ENCODE measurements at regions not wholly inside any gene's neighbourhood (a gene's known extent, or its start where the extent isn't known, plus 50 kb on each side); places are given as distances from the start of the nearest gene placed in this dataset.
"Not testable (repeated sequence)": the region's sequence is repeated elsewhere in the genome, so short reads cannot be mapped to it uniquely, and the experiment has no call there.

- not testable (repeated sequence) for H3K9ac ChIP-seq (ENCODE audit: low read length); H3K23ac ChIP-seq (ENCODE audit: low read length in 2 of 2); H3K4me1 ChIP-seq (ENCODE audit: control insufficient read depth, insufficient read depth, low read depth, low read length); H3K27ac ChIP-seq (ENCODE audit: low read length, poor library complexity, severe bottlenecking); H3K4me3 ChIP-seq (ENCODE audit: insufficient read depth in 1 of 2, low read depth in 1 of 2, low read length in 2 of 2); DNase-seq; H2BK15ac ChIP-seq (ENCODE audit: low read depth, poor library complexity, severe bottlenecking); H3K27me3 ChIP-seq (ENCODE audit: control insufficient read depth in 1 of 2, insufficient read depth in 1 of 2, low read length in 2 of 2); H4K8ac ChIP-seq (ENCODE audit: low read length); H2BK120ac ChIP-seq (ENCODE audit: low read depth, low read length); H2AK5ac ChIP-seq (ENCODE audit: low read length, severe bottlenecking); H3K14ac ChIP-seq (ENCODE audit: low read length in 2 of 2); H3K18ac ChIP-seq (ENCODE audit: low read depth in 1 of 2, low read length in 2 of 2); H2BK12ac ChIP-seq (ENCODE audit: low read length in 2 of 2); H3K9me3 ChIP-seq (ENCODE audit: control insufficient read depth, low read length); H4K91ac ChIP-seq (ENCODE audit: low read length); H3K79me1 ChIP-seq (replicated peaks; ENCODE audit: low read length, poor library complexity, severe bottlenecking); H2AFZ ChIP-seq (ENCODE audit: low read depth, low read length); H3K4me2 ChIP-seq (ENCODE audit: low read length, poor library complexity, severe bottlenecking); H3K4ac ChIP-seq (ENCODE audit: low read depth in 1 of 2, low read length in 2 of 2); H2BK5ac ChIP-seq (ENCODE audit: low read depth, low read length, poor library complexity, severe bottlenecking)
- H3K36me3 ChIP-seq (ENCODE audit: control insufficient read depth in 1 of 2, insufficient read depth in 2 of 2, low read depth in 1 of 2, low read length in 2 of 2) = peaks cover 0 to 10% of the 10 kb centered on the region in 2 experiments
- no CpG with 5 or more reads among the region's 4 CpGs for WGBS
These were observed 460.4 kb upstream of the AMELY start for GRCh38 chrY:7371953-7372352.

GRCh38 chrY:7371026-7371425, 459.5 kb upstream of the AMELY start:
- H3K4me2 ChIP-seq (ENCODE audit: low read length, poor library complexity, severe bottlenecking) = not testable (repeated sequence)
- 96% methylated on average over 5 of the region's 6 CpGs for WGBS

GRCh38 chrY:7359520-7359919, 448.0 kb upstream of the AMELY start:
- no peak overlapping the region for H3K4ac ChIP-seq (ENCODE audit: low read depth in 1 of 2, low read length in 2 of 2)
- no peak overlapping the region for H3K4me3 ChIP-seq (ENCODE audit: insufficient read depth in 1 of 2, low read depth in 1 of 2, low read length in 2 of 2)

More at GRCh38 chrY:7371026-7371425, 459.5 kb upstream of the AMELY start:
- not testable (repeated sequence) for H2BK15ac ChIP-seq (ENCODE audit: low read depth, poor library complexity, severe bottlenecking); H3K18ac ChIP-seq (ENCODE audit: low read depth in 1 of 2, low read length in 2 of 2); H3K23ac ChIP-seq (ENCODE audit: low read length in 2 of 2); H2AFZ ChIP-seq (ENCODE audit: low read depth, low read length); H4K8ac ChIP-seq (ENCODE audit: low read length); H3K79me1 ChIP-seq (replicated peaks; ENCODE audit: low read length, poor library complexity, severe bottlenecking); H2BK5ac ChIP-seq (ENCODE audit: low read depth, low read length, poor library complexity, severe bottlenecking); H3K4ac ChIP-seq (ENCODE audit: low read depth in 1 of 2, low read length in 2 of 2); H2AK5ac ChIP-seq (ENCODE audit: low read length, severe bottlenecking); H2BK12ac ChIP-seq (ENCODE audit: low read length in 2 of 2); H2BK120ac ChIP-seq (ENCODE audit: low read depth, low read length); H3K4me3 ChIP-seq (ENCODE audit: insufficient read depth in 1 of 2, low read depth in 1 of 2, low read length in 2 of 2); H3K14ac ChIP-seq (ENCODE audit: low read length in 2 of 2); H3K9ac ChIP-seq (ENCODE audit: low read length); H3K27me3 ChIP-seq (ENCODE audit: control insufficient read depth in 1 of 2, insufficient read depth in 1 of 2, low read length in 2 of 2); H3K4me1 ChIP-seq (ENCODE audit: control insufficient read depth, insufficient read depth, low read depth, low read length); H4K91ac ChIP-seq (ENCODE audit: low read length); H3K27ac ChIP-seq (ENCODE audit: low read length, poor library complexity, severe bottlenecking); H3K9me3 ChIP-seq (ENCODE audit: control insufficient read depth, low read length); DNase-seq
- H3K36me3 ChIP-seq (ENCODE audit: control insufficient read depth in 1 of 2, insufficient read depth in 2 of 2, low read depth in 1 of 2, low read length in 2 of 2) = peaks cover 0 to 10% of the 10 kb centered on the region in 2 experiments

GRCh38 chrY:7358103-7358752, 446.7 kb upstream of the AMELY start:
- no peaks in the 10 kb centered on the region for H3K9me3 ChIP-seq (ENCODE audit: control insufficient read depth, low read length)
- no peak overlapping the region for H2BK12ac ChIP-seq (ENCODE audit: low read length in 2 of 2)
- peaks cover 0 to 7% of the 10 kb centered on the region in 2 experiments for H3K36me3 ChIP-seq (ENCODE audit: control insufficient read depth in 1 of 2, insufficient read depth in 2 of 2, low read depth in 1 of 2, low read length in 2 of 2)
- WGBS = no CpG with 5 or more reads among the region's 1 CpG
- no peak overlapping the region for H4K91ac ChIP-seq (ENCODE audit: low read length)
- no peak overlapping the region for H2AK5ac ChIP-seq (ENCODE audit: low read length, severe bottlenecking)
- H3K23ac ChIP-seq (ENCODE audit: low read length in 2 of 2) = no peak overlapping the region
- no peaks in the 10 kb centered on the region for H3K4me1 ChIP-seq (ENCODE audit: control insufficient read depth, insufficient read depth, low read depth, low read length)
- no peak overlapping the region for H2BK120ac ChIP-seq (ENCODE audit: low read depth, low read length)
- no peak overlapping the region for H3K4me2 ChIP-seq (ENCODE audit: low read length, poor library complexity, severe bottlenecking)
- H4K8ac ChIP-seq (ENCODE audit: low read length) = no peak overlapping the region
- no peak overlapping the region for H3K14ac ChIP-seq (ENCODE audit: low read length in 2 of 2)
- no peak overlapping the region for H3K18ac ChIP-seq (ENCODE audit: low read depth in 1 of 2, low read length in 2 of 2)
- H3K79me1 ChIP-seq (replicated peaks; ENCODE audit: low read length, poor library complexity, severe bottlenecking) = no peaks in the 10 kb centered on the region
- H3K4me3 ChIP-seq (ENCODE audit: insufficient read depth in 1 of 2, low read depth in 1 of 2, low read length in 2 of 2) = no peak overlapping the region
- H2BK15ac ChIP-seq (ENCODE audit: low read depth, poor library complexity, severe bottlenecking) = no peak overlapping the region
- no peak overlapping the region for H2BK5ac ChIP-seq (ENCODE audit: low read depth, low read length, poor library complexity, severe bottlenecking)
- no peak overlapping the region for H3K9ac ChIP-seq (ENCODE audit: low read length)
- H3K27me3 ChIP-seq (ENCODE audit: control insufficient read depth in 1 of 2, insufficient read depth in 1 of 2, low read length in 2 of 2) = no peaks in the 10 kb centered on the region
- H3K27ac ChIP-seq (ENCODE audit: low read length, poor library complexity, severe bottlenecking) = no peak overlapping the region
- DNase-seq = no peak
- H2AFZ ChIP-seq (ENCODE audit: low read depth, low read length) = no peak overlapping the region
- H3K4ac ChIP-seq (ENCODE audit: low read depth in 1 of 2, low read length in 2 of 2) = no peak overlapping the region

More at GRCh38 chrY:7359520-7359919, 448.0 kb upstream of the AMELY start:
- H2BK120ac ChIP-seq (ENCODE audit: low read depth, low read length) = no peak overlapping the region
- no peak overlapping the region for H4K91ac ChIP-seq (ENCODE audit: low read length)
- H3K9ac ChIP-seq (ENCODE audit: low read length) = no peak overlapping the region
- 97% methylated on average over 3 of the region's 4 CpGs for WGBS
- DNase-seq = no peak
- no peak overlapping the region for H3K18ac ChIP-seq (ENCODE audit: low read depth in 1 of 2, low read length in 2 of 2)
- H3K27me3 ChIP-seq (ENCODE audit: control insufficient read depth in 1 of 2, insufficient read depth in 1 of 2, low read length in 2 of 2) = no peaks in the 10 kb centered on the region
- H4K8ac ChIP-seq (ENCODE audit: low read length) = no peak overlapping the region
- no peak overlapping the region for H3K14ac ChIP-seq (ENCODE audit: low read length in 2 of 2)
- no peak overlapping the region for H2BK5ac ChIP-seq (ENCODE audit: low read depth, low read length, poor library complexity, severe bottlenecking)
- H2AK5ac ChIP-seq (ENCODE audit: low read length, severe bottlenecking) = no peak overlapping the region
- peaks cover 2% of the 10 kb centered on the region for H3K79me1 ChIP-seq (replicated peaks; ENCODE audit: low read length, poor library complexity, severe bottlenecking)
- H2AFZ ChIP-seq (ENCODE audit: low read depth, low read length) = no peak overlapping the region
- no peak overlapping the region for H2BK15ac ChIP-seq (ENCODE audit: low read depth, poor library complexity, severe bottlenecking)
- H3K36me3 ChIP-seq (ENCODE audit: control insufficient read depth in 1 of 2, insufficient read depth in 2 of 2, low read depth in 1 of 2, low read length in 2 of 2) = peaks cover 0 to 12% of the 10 kb centered on the region in 2 experiments
- H3K23ac ChIP-seq (ENCODE audit: low read length in 2 of 2) = no peak overlapping the region
- H3K27ac ChIP-seq (ENCODE audit: low read length, poor library complexity, severe bottlenecking) = peak overlapping the region; percentile 57
- no peak overlapping the region for H3K4me2 ChIP-seq (ENCODE audit: low read length, poor library complexity, severe bottlenecking)
- H2BK12ac ChIP-seq (ENCODE audit: low read length in 2 of 2) = no peak overlapping the region
- H3K9me3 ChIP-seq (ENCODE audit: control insufficient read depth, low read length) = no peaks in the 10 kb centered on the region
- H3K4me1 ChIP-seq (ENCODE audit: control insufficient read depth, insufficient read depth, low read depth, low read length) = no peaks in the 10 kb centered on the region
